ENCODE measurements at regions not wholly inside any gene's neighbourhood (a gene's known extent, or its start where the extent isn't known, plus 50 kb on each side); places are given as distances from the start of the nearest gene placed in this dataset.

GRCh38 chr1:208433086-208433485, 188.9 kb upstream of the PLXNA2 start:
- H3K36me3 ChIP-seq: no peaks in the 10 kb centered on the region
- no peak for ATAC-seq (ENCODE audit: insufficient number of reproducible peaks, low FRiP score, low read depth)
- H3K27ac ChIP-seq: no peak overlapping the region
- TF ChIP-seq CTCF (IDR thresholded peaks at IDR 0.05): no peak
- H3K4me1 ChIP-seq (ENCODE audit: control insufficient read depth in 1 of 2, low read depth in 2 of 2): no peaks in the 10 kb centered on the region
- H3K27me3 ChIP-seq (replicated peaks; ENCODE audit: insufficient read depth): no peaks in the 10 kb centered on the region
- no peaks in the 10 kb centered on the region for H3K9me3 ChIP-seq
- no peak for DNase-seq (ENCODE audit: low spot score)
- H3K4me3 ChIP-seq: no peak overlapping the region

- no peaks in the 10 kb centered on the region for H3K36me3 ChIP-seq
- no peaks in the 10 kb centered on the region for H3K4me1 ChIP-seq (ENCODE audit: control insufficient read depth in 1 of 2, low read depth in 2 of 2)
- no peak overlapping the region for H3K27ac ChIP-seq
- TF ChIP-seq CTCF (IDR thresholded peaks at IDR 0.05): no peak
- no peak overlapping the region for H3K4me3 ChIP-seq
- H3K9me3 ChIP-seq: no peaks in the 10 kb centered on the region
- H3K27me3 ChIP-seq (replicated peaks; ENCODE audit: insufficient read depth): no peaks in the 10 kb centered on the region
- ATAC-seq (ENCODE audit: insufficient number of reproducible peaks, low FRiP score, low read depth): no peak
- DNase-seq (ENCODE audit: low spot score): no peak
Observed at GRCh38 chr1:208433971-208434370, 189.8 kb upstream of the PLXNA2 start.

- ATAC-seq (ENCODE audit: insufficient number of reproducible peaks, low FRiP score, low read depth): no peak
- Histone ChIP-seq H3K4me1 (ENCODE audit: control insufficient read depth in 1 of 2, low read depth in 2 of 2) (no peaks in the 10 kb centered on the region), H3K27me3 (replicated peaks; ENCODE audit: insufficient read depth) (no peaks in the 10 kb centered on the region), H3K36me3 (no peaks in the 10 kb centered on the region), H3K9me3 (no peaks in the 10 kb centered on the region), H3K27ac (no peak overlapping the region), H3K4me3 (no peak overlapping the region)
- DNase-seq (ENCODE audit: low spot score): no peak
- TF ChIP-seq CTCF (IDR thresholded peaks at IDR 0.05): no peak
Observed at GRCh38 chr1:208437401-208437800, 193.2 kb upstream of the PLXNA2 start.

GRCh38 chr1:208438112-208438699, 194.0 kb upstream of the PLXNA2 start:
- H3K4me1 ChIP-seq (ENCODE audit: control insufficient read depth in 1 of 2, low read depth in 2 of 2): no peaks in the 10 kb centered on the region
- ATAC-seq (ENCODE audit: insufficient number of reproducible peaks, low FRiP score, low read depth) (no peak), DNase-seq (ENCODE audit: low spot score) (no peak)
- no peaks in the 10 kb centered on the region for H3K9me3 ChIP-seq
- no peaks in the 10 kb centered on the region for H3K36me3 ChIP-seq
- no peak for TF ChIP-seq CTCF (IDR thresholded peaks at IDR 0.05)
- no peak overlapping the region for H3K27ac ChIP-seq
- H3K27me3 ChIP-seq (replicated peaks; ENCODE audit: insufficient read depth): no peaks in the 10 kb centered on the region
- no peak overlapping the region for H3K4me3 ChIP-seq

- Histone ChIP-seq H3K4me1 (ENCODE audit: control insufficient read depth in 1 of 2, low read depth in 2 of 2) (no peaks in the 10 kb centered on the region), H3K9me3 (no peaks in the 10 kb centered on the region), H3K36me3 (no peaks in the 10 kb centered on the region), H3K27ac (no peak overlapping the region), H3K27me3 (replicated peaks; ENCODE audit: insufficient read depth) (no peaks in the 10 kb centered on the region), H3K4me3 (no peak overlapping the region)
- TF ChIP-seq CTCF (IDR thresholded peaks at IDR 0.05): no peak
- DNase-seq (ENCODE audit: low spot score): no peak
- ATAC-seq (ENCODE audit: insufficient number of reproducible peaks, low FRiP score, low read depth): no peak
Observed at GRCh38 chr1:208445758-208446203, 201.6 kb upstream of the PLXNA2 start.

Data from thoracic aorta (tissue), 2 donors.